Erythroblast (primary cell): ENCODE measurements at regions not wholly inside any gene's neighbourhood (a gene's known extent, or its start where the extent isn't known, plus 50 kb on each side); places are given as distances from the start of the nearest gene placed in this dataset.

Experiments
- GATA1 ChIP-seq: IDR thresholded peaks from 2 replicates; pipeline ENCODE4 v1.6.1; 2011; ENCODE audit warnings: low read depth, mild to moderate bottlenecking, control low read depth, low read length, moderate library complexity
- POLR2A ChIP-seq: IDR thresholded peaks from 2 replicates; pipeline ENCODE4 v1.6.1; 2011; ENCODE audit warnings: mild to moderate bottlenecking, low read length

DNA sequence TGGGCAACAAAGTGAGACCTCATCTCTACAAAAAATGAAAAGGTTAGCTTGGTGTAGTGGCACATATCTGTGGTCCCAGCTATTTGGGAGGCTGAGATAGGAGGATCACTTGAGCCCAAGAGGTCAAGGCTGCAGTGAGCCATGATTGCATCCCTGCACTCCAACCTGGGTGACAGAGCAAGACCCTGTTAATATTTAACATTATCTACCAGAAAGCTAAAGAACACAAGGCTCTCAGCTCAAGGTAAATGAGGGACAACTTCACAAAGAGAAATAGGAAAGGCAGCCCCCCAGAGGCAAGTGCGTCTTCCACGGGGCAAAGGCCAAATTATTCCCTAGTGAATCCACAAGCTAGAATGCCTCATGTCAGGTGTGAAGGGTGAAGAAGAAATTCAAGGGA lies 109.6 kb upstream of the PFKP start:
- no peak for TF ChIP-seq POLR2A
- no peak for TF ChIP-seq GATA1
